D721Med (cell line): ENCODE measurements at regions not wholly inside any gene's neighbourhood (a gene's known extent, or its start where the extent isn't known, plus 50 kb on each side); places are given as distances from the start of the nearest gene placed in this dataset.
A peak's percentile ranks its signal among the peaks of the same experiment; 100 is the strongest.

Experiments
- DNase-seq: peaks from one replicate; pipeline ENCODE4 v3.0.0; 2011; ENCODE audit warnings: low spot score; ENCODE audit not compliant: insufficient read length
- FAIRE-seq: peaks from 2 replicates; lab custom pipeline; 2011; peaks lifted over from hg19 to GRCh38; lab: Jason Lieb, UNC
- CTCF ChIP-seq: IDR thresholded peaks from 2 replicates; pipeline ENCODE4 v1.5.1; 2012; ENCODE audit warnings: mild to moderate bottlenecking, control low read depth; ENCODE audit not compliant: insufficient read depth; ENCODE audit errors: missing control alignments

- FAIRE-seq (no peak), DNase-seq (no peak)
- TF ChIP-seq CTCF: no peak
These were observed 923.0 kb upstream of the CELF2 start for GRCh38 chr10:10094691-10095090.

- FAIRE-seq: no peak
- DNase-seq: no peak
- TF ChIP-seq CTCF: no peak
These were observed 921.4 kb upstream of the CELF2 start for GRCh38 chr10:10096296-10096695.

- DNase-seq (no peak), FAIRE-seq (no peak)
- TF ChIP-seq CTCF: no peak
These were observed 920.8 kb upstream of the CELF2 start for GRCh38 chr10:10096898-10097297.

- no peak for FAIRE-seq
- TF ChIP-seq CTCF: no peak
- DNase-seq: no peak
These were observed 916.6 kb upstream of the CELF2 start for GRCh38 chr10:10101106-10101505.

- no peak for DNase-seq
- TF ChIP-seq CTCF: no peak
- FAIRE-seq: no peak
These were observed 906.7 kb upstream of the CELF2 start for GRCh38 chr10:10110844-10111490.

- TF ChIP-seq CTCF: no peak
- DNase-seq (no peak), FAIRE-seq (no peak)
These were observed 899.5 kb upstream of the CELF2 start for GRCh38 chr10:10118131-10118530.

- peak; percentile 78 for FAIRE-seq
These were observed 897.0 kb upstream of the CELF2 start for GRCh38 chr10:10120671-10121070.

More at GRCh38 chr10:10120671-10121070, 897.0 kb upstream of the CELF2 start:
- no peak for TF ChIP-seq CTCF
- no peak for DNase-seq
